ENCODE measurements at regions not wholly inside any gene's neighbourhood (a gene's known extent, or its start where the extent isn't known, plus 50 kb on each side); places are given as distances from the start of the nearest gene placed in this dataset.

- TF ChIP-seq EZH2 (IDR thresholded peaks at IDR 0.05; ENCODE audit: low read depth): no peak
- TF ChIP-seq CTCF (conservative IDR thresholded peaks at IDR 0.05): no peak
These were observed 528.0 kb downstream of the AACS start for GRCh38 chr12:125593269-125593668.
